Right forelimb (tissue), 1 donor: ENCODE measurements at regions not wholly inside any gene's neighbourhood (a gene's known extent, or its start where the extent isn't known, plus 50 kb on each side); places are given as distances from the start of the nearest gene placed in this dataset.
"Not testable (repeated sequence)": the region's sequence is repeated elsewhere in the genome, so short reads cannot be mapped to it uniquely, and the experiment has no call there.

Experiments used
- DNase-seq: peaks from one replicate; pipeline ENCODE4 v3.0.0-alpha.2; 2018

DNA sequence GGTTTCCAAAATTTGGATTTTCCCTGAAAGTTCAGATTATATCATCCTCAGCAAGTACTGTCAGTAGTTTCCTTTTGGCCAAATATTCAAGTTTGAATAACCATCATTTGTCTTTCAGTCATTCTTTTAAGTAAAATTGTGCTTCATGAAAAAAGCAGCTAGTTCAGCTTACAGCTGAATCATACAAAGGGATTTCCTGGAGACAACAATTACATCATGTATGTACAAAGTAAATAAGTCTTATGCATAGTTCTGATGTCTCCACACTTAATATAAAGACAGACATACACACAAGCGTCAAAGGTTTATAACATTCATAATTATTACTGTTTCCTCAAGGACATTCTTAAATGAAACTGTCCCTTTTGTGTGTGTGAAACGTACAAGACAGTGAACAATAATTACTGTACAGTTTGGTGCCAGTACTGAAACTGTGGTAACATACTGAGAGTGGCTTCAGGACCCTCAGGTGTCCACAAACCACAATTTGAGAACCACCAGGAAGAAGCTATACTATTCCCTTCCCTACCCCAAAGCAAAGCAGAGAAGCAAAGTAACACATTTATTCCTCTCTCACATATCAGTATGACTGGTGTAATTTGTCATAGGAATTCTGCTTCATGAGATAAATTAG, 746.6 kb downstream of the TAF11L14 start:
- no peak for DNase-seq

DNA sequence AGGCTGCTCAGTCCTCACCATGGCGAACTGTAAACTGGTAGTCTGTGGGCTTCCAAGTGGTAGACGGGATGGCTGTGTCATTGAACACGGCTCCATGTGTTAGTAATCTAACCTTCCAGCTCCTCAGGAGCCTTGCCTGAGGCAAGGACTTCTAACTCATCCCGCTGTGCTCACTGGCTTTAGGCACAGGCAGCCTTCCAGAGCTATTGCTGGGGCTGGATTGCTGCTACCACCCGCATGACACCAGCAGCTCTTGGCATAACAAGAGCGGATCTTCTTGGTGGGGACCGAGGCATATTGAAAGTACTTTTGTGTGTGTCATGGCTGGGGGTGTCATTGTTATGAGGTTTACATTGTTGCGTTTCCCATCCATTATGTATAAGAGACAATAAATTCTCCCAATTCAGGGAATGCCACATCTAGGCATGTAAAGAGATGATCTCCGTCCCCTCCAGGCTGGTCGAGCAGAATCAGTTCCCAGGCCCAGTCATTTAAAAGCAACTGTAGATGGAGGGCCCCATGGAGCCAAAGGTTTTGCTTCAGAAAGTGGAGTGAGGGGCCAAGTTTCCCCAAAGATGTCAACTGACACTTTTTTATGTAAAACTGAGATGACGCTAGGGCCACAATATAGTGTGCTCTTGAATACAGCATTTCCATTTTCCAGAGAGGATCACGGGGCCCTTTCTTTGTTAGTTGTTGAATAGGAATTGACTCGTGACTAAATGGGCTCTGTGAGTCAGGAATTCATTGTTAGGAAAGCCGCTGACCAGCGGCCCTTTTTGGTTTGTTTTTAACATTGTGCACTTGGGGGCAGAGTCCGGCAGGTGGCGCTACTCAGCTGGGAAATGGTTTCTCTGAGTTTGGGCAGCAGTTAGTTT, 759.5 kb downstream of the TAF11L14 start:
- DNase-seq: peak; percentile 79

DNA sequence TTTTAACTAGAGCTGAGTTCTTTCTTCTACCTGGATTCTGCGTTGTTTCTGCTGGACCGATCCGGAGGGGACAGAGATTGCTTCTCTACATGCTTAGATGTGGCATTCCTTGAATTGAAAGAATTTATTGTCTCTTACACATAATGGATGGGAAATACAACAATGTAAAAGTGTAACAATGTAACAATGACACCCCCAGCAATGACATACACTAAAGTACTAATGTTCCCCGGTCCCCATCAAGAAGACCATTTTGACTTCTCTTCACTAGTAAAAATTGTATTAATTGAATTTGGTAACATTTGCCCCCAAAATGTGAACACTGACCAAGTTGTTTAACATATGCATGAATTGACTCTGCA, 760.2 kb downstream of the TAF11L14 start:
- DNase-seq: no peak

DNA sequence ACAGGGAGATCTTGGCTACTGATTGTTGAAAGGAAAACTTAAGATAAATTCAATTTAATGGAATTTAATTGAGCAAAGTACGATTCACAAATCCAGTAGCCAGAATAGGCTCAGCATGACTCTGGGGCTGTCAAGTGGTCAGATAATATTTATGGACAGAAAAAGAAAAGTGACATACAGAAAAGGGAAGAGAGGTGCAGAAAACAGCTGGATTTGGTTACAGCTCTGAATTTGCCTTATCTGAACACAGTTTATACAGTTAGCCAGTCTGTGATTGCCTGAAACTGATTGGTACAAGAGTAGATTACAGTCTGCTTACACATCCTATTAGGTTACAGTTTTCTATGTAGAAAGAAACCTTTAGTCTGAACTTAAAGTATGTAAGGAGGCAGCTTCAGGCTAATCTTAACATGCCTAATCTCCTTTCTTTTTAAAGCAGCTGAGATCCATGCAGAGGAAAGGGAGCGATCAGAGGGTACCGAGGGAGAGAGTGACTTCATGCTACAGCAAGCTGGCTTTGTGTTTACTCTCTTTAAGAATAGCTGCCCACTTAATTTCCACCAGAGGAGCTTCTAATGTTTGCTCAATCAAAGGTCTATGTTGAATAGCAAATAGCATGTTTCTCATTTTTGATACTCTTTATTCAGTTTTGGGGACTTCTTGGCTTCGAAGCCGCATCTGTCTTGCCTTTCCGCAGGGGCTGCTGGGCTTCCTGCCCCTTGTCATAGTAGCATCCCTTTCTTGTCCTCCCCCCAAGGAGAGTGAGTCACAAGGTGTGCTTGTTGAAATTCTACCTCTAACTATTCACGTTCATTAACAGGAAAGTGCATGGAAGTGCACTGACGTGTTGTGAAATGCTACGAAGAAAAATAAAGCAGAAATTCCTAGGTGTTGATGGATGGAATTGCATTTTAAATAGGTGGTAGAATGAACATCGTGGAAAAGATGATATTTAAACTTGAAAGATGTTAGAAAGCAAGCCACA, 761.2 kb downstream of the TAF11L14 start:
- no peak for DNase-seq

DNA sequence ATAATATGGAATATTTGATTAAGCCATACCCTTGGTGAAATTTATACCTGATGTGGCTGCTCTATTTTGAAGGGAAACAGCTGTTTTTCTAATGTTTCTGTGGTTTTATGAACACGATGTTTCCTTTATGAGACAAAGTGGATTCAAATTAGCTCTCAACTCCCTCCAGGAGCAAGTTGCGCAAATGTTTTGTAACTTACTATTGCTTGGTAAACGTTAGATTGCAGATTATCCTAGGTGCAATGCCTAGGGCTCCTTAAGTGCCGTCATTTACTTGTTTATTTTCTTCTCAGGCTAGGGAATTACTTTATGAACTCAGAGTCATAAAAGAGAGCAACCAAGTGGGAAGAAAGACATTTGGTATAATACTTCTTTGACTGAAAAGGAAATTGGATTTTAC, 763.1 kb downstream of the TAF11L14 start:
- DNase-seq: no peak

DNA sequence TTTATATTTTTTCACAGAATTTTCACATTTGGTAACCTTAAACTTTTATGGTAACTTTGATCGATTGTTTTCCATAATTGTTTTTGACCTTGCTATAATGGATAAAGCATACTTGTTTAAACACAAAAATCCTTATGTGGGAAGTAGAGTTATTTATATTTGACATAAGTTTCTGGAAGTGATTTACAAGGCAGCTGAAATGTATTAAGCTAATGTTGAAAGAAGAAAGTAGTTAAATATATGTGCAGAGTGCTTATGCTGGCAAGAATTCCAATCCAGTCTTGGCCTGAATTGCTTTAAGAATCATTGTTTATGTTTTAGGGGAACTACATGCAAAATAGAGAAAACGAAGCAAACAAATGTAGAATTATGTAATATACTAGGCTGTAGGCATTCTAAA, 763.6 kb downstream of the TAF11L14 start:
- DNase-seq: no peak

DNA sequence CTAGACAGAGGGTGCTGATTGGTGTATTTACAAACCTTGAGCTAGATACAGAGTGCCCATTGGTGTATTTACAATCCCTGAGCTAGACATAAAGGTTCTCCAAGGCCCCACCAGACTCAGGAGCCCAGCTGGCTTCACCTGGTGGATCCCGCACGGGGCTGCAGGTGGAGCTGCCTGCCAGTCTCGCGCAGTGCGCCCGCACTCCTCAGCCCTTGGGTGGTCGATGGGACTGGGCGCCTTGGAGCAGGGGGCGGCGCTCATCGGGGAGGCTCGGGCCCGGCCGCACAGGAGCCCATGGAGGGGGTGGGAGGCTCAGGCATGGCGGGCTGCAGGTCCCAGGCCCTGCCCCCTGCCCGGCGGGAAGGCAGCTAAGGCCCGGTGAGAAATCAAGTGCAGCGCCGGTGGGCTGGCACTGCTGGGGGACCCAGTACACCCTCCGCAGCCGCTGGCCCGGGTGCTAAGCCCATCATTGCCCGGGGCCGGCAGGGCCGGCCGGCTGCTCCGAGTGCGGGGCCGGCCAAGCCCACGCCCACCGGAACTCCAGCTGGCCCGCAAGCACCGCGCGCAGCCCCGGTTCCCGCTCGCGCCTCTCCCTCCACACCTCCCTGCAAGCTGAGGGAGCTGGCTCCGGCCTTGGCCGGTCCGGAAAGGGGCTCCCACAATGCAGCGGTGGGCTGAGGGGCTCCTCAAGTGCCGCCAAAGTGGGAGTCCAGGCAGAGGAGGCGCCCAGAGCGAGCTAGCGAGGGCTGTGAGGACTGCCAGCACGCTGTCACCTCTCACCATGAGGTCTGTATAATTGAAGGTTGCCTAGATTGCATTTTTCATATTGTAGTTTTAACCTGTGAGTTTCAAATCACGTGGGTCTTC, 765.4 kb downstream of the TAF11L14 start:
- DNase-seq: not testable (repeated sequence)

DNA sequence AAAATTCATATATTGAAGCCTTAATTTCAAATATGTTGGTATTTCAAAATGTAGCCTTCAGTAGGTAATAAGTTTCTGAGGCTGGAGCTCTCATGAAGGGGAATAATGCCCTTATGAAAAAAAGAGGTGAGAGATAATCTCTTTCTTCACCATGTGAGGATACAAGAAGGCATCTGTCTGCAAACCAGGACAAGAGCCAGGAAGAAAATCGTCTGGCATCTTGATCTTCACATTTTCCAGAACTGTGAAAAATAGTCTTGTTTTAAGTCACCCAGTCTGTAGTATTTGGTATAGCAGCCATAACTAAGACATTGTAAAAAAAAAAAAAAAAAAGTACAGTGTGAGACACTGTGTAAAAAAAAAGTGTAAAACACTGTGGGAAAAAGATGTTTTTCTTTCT, 768.9 kb downstream of the TAF11L14 start:
- no peak for DNase-seq

DNA sequence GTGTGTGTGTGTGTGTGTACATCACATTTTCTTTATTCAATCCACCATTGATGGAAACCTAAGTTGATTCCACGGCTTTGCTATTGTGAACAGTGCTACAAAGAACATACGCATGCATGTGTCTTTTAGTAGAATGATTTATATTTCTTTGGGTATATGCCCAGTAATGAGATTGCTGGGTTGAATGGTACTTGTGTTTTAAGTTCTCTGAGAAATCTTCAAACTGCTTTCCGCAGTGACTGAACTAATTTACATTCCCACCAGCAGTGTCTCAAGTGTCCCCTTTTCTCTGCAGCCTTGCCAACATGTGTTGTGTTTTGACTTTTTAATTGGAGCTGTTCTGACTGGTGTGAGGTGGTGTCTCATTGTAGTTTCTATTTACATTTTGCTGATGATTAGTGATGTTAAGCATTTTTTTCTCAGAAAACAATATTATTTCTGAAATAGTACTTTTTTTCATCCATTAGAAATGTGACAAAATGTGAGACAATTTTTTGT, 769.7 kb downstream of the TAF11L14 start:
- DNase-seq: no peak

DNA sequence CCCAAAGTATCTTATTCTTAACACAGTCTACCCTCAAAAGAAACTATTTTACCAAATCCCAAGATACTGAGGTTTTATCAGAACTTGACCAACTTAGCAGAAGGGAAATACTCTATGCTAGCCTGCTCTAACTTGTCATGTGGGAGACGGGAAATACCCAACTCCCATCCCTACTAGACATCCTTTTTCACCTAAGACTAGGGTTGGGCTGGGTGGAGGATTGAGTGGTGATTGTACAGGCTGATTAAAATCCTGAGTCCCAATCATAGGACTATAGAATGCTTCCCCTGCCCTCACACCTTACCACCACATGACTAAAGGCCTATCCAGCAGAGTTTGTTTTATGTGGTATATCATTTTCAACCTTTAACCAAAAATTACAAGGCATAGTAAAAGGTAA, 786.5 kb downstream of the TAF11L14 start:
- DNase-seq: no peak

DNA sequence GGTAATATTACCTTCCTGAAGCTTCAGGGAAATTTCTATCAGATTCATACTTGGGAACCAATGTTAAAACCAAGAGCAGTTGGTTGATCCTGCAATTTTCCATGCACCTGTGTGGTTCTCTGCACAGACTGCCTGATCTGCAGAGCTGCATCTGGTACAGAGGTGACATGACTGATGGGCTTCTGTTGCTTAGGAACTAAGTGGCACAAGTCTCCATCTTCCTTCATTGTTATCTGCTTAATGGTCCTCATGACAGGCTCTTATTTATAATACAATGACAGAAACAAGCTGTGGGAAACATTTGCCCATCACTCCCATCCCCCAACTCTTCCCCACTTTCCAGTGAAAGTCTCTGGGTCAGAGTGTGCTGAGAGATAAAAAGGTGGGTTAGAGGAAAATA, 799.1 kb downstream of the TAF11L14 start:
- no peak for DNase-seq

DNA sequence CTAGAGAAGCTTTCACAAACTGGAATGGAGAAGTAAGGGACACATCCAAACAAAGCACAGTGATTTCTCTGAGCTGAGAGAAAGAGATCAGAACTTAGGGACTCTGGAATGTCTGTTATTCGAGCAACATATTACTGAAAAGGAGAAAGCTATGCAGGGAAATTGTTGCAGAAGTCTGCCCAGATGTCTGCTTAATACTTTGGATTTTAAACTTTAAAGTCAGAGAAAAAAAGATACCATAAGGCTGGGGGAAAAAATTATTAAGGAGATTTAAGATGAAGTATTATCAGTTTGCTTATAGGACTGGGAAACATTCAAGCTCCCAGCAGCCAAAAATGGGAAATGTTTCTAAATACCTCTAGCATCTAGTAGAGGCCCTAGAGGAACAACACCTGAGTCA, 803.9 kb downstream of the TAF11L14 start:
- no peak for DNase-seq

DNA sequence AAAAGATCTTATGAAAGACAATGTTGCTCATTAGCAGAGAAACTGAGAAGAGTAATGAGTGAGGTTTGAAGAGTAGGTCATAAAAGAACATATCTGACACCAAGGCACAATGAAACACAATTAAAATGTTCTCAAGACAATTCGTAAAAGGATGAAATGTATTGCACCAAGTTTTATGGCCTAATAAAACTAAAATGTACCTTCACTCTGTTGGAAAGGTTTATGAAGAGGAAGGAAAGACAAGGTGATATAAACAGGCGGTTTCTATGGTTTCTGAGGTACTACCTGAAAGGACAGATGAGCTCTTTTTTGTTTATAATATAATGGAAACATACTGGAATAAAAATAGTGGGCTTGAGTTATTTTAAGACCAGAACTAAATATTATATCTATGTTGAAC, 821.3 kb downstream of the TAF11L14 start:
- DNase-seq: no peak

DNA sequence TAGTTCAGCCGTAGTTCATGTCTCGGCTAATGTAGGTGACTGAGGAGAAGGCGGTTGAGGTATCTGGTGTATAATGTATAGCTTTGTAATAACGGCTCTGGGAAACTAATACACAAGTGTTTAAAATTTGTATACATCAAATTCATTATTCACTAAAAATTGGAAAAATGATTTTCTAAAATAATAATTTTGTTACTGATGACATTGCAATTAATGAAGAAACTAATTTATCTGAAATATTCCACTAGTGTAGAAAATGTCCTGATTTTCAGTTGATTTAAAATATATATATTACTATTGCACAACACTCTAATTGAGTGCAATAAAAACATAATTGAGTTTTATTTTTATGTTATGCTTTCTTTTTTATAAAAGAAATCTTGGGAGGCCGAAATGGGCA, 823.0 kb downstream of the TAF11L14 start:
- DNase-seq: no peak

DNA sequence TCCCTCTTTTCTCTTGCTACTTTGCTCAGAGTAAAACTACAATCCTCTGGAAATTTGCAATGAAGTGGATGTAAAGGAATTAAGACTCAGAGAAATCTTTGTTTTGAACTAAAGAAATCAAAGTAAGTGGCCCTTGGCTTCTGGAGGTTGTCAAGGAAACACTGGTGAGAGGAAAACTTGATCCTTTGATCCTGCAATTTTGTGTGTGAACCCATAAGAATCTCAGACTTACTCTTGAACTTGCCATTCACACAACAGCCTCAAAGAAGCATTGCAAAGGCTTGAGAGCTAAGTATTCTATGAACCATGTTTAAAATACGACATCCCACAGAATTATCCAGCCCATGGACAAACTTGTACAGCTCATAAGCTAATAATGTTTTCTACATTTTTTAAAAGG, 827.5 kb downstream of the TAF11L14 start:
- DNase-seq: no peak

DNA sequence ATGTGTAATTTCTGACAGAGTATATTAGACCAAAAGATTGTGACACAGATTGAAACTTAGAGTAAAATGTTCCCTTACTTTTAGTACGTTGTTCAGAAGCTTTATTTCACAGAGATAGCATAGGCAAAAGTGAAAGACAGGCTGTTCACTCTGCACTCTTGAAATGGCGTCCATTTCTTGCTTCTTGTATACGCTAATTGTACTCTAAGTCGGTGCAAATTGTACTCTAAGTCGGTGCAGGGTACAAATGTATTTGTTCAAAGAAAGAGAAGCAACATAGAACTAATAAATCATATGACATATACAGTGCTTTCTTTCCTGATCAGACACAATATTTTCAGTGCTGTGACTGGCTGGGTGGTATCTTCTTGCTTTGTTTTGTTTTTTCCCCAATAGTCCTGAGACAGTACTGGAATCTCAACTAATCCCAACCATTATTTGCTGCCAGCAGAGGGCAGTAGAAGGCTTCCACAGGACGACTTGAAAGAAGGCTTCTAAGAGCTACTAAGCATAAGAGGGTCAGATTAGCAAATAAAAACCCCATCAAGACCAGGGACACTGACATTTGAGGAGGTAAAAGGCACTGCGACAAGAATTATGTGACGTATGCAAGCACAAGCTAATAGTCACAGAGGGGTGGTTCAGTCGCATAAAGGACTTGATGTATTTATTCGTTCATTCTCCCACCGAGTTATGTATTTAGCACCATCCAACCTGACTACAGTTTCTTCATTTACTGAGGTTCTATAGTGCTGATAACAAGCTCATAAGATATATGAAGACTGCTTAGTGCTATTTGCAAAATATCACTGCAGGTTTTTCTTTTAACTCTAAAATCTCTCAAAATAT, 831.8 kb downstream of the TAF11L14 start:
- peak; percentile 75 for DNase-seq

DNA sequence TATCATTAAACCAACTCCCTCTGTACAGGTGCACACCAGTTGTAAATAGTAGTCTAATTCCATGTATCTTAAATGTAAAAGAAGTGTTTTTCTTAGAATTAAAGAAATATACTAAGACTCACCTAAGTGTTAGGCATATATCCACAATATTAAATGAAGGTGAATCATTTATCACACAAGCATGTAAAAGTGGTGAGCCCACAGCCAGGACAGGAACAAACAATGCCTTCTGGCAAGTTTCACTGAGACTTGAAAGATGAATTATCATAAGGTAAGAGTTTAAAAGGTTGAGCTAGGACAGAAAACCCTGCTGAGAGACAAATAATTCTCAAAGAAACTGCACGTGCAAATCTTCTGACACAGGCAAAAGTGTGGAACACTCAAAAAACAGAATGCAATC, 832.5 kb downstream of the TAF11L14 start:
- DNase-seq: no peak

DNA sequence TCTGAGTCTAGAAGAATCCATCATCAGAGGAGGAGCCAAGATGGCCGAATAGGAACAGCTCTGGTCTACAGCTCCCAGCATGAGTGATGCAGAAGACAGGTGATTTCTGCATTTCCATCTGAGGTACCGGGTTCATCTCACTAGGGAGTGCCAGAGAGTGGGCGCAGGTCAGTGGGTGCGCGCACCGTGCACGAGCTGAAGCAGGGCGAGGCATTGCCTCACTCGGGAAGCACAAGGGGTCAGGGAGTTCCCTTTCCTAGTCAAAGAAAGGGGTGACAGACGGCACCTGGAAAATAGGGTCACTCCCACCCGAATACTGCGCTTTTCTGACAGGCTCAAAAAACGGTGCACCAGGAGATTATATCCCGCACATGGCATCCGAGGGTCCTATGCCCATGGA, 837.5 kb downstream of the TAF11L14 start:
- DNase-seq: not testable (repeated sequence)

DNA sequence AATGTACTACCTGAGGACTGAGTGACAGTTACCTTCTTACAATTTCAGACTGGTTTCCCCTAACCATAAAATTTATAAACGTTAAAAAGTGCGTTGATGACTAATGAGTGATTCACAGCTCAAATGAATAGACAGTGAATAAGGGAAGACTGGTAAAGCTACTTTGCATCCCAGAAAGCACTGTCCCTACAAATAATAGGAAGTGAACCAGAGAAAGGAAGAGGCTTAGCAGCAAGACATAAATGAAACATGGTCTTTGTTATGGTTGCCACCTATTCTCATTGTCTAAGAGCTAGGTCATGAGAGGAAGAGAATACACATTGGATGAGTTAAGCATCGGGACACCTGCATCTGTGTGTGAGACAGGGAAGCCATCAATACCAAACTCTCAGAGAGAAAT, 849.2 kb downstream of the TAF11L14 start:
- no peak for DNase-seq

DNA sequence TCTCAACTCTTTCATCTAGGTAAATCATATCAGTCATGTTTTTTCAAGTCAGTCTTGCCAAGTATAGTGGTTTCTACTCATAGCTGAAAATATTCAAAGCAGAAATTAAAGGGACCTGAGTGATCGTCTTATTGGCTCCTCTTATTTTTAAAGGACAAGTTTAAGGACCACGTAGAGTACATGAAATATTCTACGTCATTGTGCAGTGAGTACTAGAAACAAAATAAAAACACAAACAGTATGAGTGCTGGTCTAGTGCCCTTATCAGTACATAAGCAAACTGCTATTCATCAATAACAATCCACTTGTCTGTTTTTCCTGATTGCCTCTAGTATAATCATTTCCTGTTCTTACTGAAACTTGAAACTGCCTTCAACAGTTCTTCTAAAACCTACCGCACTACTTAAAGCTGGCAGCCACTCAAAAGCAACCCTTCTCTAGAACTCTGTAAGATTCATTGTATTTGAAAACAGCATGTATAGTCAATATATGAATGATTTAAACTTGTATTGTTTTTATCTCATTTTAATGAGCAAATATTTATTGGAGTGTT, 853.7 kb downstream of the TAF11L14 start:
- no peak for DNase-seq

DNA sequence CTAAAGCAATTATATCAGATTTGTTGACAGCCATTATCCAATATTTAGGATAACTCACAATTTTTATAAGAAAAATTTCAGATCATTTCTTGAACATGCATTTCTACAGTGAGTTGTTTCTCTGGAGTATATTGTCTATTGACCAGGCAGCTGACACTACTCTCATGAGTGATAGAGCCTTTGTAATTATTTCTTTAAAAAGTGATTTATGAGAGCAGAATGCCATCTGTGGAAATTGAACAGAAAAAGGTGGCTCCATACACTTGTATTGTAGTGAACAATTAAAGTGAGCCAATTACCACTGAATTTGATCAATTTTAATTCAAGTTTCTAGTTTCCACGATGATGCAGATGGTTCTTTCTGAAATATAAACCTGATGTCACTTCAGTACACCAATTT, 855.4 kb downstream of the TAF11L14 start:
- DNase-seq: no peak
